ENCODE measurements at regions not wholly inside any gene's neighbourhood (a gene's known extent, or its start where the extent isn't known, plus 50 kb on each side); places are given as distances from the start of the nearest gene placed in this dataset.

DNA sequence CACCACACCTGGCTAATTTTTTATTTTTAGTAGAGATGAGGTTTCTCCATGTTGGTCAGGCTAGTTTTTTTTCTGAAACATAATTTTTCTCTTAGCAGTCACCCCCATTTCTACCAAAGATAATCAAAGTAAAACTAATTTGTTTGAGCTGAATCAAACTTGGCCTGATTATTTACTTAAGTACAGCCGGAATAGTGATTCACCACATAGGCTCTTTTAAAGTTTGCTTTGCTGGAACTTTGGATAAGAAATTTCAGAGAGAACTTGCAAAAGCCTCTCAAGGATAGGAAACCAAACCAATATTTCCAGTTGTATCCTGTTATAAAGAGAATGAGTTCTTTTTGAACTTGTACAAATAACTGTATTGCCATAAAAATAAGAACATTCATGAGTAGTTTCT, 105.0 kb upstream of the SYNCRIP start:
- TF ChIP-seq, protein P1, sequence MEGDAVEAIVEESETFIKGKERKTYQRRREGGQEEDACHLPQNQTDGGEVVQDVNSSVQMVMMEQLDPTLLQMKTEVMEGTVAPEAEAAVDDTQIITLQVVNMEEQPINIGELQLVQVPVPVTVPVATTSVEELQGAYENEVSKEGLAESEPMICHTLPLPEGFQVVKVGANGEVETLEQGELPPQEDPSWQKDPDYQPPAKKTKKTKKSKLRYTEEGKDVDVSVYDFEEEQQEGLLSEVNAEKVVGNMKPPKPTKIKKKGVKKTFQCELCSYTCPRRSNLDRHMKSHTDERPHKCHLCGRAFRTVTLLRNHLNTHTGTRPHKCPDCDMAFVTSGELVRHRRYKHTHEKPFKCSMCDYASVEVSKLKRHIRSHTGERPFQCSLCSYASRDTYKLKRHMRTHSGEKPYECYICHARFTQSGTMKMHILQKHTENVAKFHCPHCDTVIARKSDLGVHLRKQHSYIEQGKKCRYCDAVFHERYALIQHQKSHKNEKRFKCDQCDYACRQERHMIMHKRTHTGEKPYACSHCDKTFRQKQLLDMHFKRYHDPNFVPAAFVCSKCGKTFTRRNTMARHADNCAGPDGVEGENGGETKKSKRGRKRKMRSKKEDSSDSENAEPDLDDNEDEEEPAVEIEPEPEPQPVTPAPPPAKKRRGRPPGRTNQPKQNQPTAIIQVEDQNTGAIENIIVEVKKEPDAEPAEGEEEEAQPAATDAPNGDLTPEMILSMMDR (IDR thresholded peaks at IDR 0.05): no peak
- no peak for TF ChIP-seq POLR2A (IDR thresholded peaks at IDR 0.05)

All from right lobe of liver (tissue), 4 donors.